Osteoblast (primary cell): ENCODE measurements at regions not wholly inside any gene's neighbourhood (a gene's known extent, or its start where the extent isn't known, plus 50 kb on each side); places are given as distances from the start of the nearest gene placed in this dataset.

Source experiments
- DNase-seq: peaks from one replicate; pipeline ENCODE4 v3.0.0; 2011; ENCODE audit warnings: low spot score, mixed read lengths; ENCODE audit not compliant: insufficient read length; ENCODE audit errors: missing footprints
- H2AFZ ChIP-seq: 2 replicates; pipeline ENCODE4 v1.6.0; 2011; ENCODE audit warnings: mild to moderate bottlenecking, low read length
- H3K27ac ChIP-seq: 2 replicates; pipeline ENCODE4 v1.5.1; 2011; ENCODE audit warnings: mild to moderate bottlenecking, low read depth, low read length, moderate library complexity
- H3K27me3 ChIP-seq: 2 replicates; pipeline ENCODE4 v1.6.0; 2012; ENCODE audit warnings: mild to moderate bottlenecking, control low read depth, inconsistent platforms, low read length, moderate library complexity; ENCODE audit not compliant: insufficient read depth
- H3K36me3 ChIP-seq: 2 replicates; pipeline ENCODE4 v1.5.1; 2011; ENCODE audit warnings: mild to moderate bottlenecking, low read length, control low read depth, moderate library complexity; ENCODE audit not compliant: insufficient read depth
- H3K4me1 ChIP-seq: 2 replicates; pipeline ENCODE4 v1.5.1; 2011; ENCODE audit warnings: mild to moderate bottlenecking, low read length, control low read depth, moderate library complexity; ENCODE audit not compliant: insufficient read depth
- H3K4me2 ChIP-seq: 2 replicates; pipeline ENCODE4 v1.6.0; 2011; ENCODE audit warnings: mild to moderate bottlenecking, low read length; ENCODE audit not compliant: insufficient read depth
- H3K4me3 ChIP-seq: fragments of 200-600 bp; sonication (generic); 3 replicates; pipeline ENCODE4 v1.5.1; 2012; ENCODE audit warnings: mild to moderate bottlenecking, low read length, inconsistent platforms; ENCODE audit not compliant: insufficient read depth
- H3K79me2 ChIP-seq: 2 replicates; pipeline ENCODE4 v1.6.0; 2012; ENCODE audit warnings: mild to moderate bottlenecking, low read length, control low read depth, inconsistent platforms; ENCODE audit not compliant: insufficient read depth
- H3K9me3 ChIP-seq: 2 replicates; pipeline ENCODE4 v1.5.1; 2011; ENCODE audit warnings: low read depth, low read length, control low read depth
- H4K20me1 ChIP-seq: 2 replicates; pipeline ENCODE4 v1.6.0; 2012; ENCODE audit warnings: mild to moderate bottlenecking, low read length, control low read depth; ENCODE audit not compliant: insufficient read depth
- CTCF ChIP-seq: IDR thresholded peaks from 2 replicates; pipeline ENCODE4 v1.5.1; 2011; ENCODE audit warnings: mild to moderate bottlenecking, low read depth, low read length, moderate library complexity; ENCODE audit errors: extremely low read depth

GRCh38 chr2:8592736-8593135 is 89.1 kb upstream of the ID2 start:
- no peak overlapping the region for H3K27ac ChIP-seq
- peaks cover 6% of the 10 kb centered on the region for H3K27me3 ChIP-seq
- H3K4me2 ChIP-seq: no peak overlapping the region
- H4K20me1 ChIP-seq: no peaks in the 10 kb centered on the region
- no peak for DNase-seq
- H2AFZ ChIP-seq: no peak overlapping the region
- H3K4me3 ChIP-seq: no peak overlapping the region
- no peaks in the 10 kb centered on the region for H3K79me2 ChIP-seq
- H3K36me3 ChIP-seq: no peaks in the 10 kb centered on the region
- no peak for TF ChIP-seq CTCF
- no peaks in the 10 kb centered on the region for H3K9me3 ChIP-seq
- peaks cover 8% of the 10 kb centered on the region for H3K4me1 ChIP-seq

GRCh38 chr2:8593243-8593642 is 88.6 kb upstream of the ID2 start:
- no peaks in the 10 kb centered on the region for H4K20me1 ChIP-seq
- no peak overlapping the region for H3K4me3 ChIP-seq
- no peak for TF ChIP-seq CTCF
- H3K27me3 ChIP-seq: peaks cover 6% of the 10 kb centered on the region
- H3K4me2 ChIP-seq: no peak overlapping the region
- no peak for DNase-seq
- H3K9me3 ChIP-seq: no peaks in the 10 kb centered on the region
- peaks cover 13% of the 10 kb centered on the region for H3K4me1 ChIP-seq
- no peak overlapping the region for H3K27ac ChIP-seq
- H3K36me3 ChIP-seq: no peaks in the 10 kb centered on the region
- no peak overlapping the region for H2AFZ ChIP-seq
- H3K79me2 ChIP-seq: no peaks in the 10 kb centered on the region

GRCh38 chr2:8594731-8595427 is 87.0 kb upstream of the ID2 start:
- no peak for TF ChIP-seq CTCF
- no peak overlapping the region for H3K4me3 ChIP-seq
- H3K9me3 ChIP-seq: no peaks in the 10 kb centered on the region
- peak; percentile 76 for DNase-seq
- no peak overlapping the region for H3K27ac ChIP-seq
- H3K4me1 ChIP-seq: peaks cover 14% of the 10 kb centered on the region
- H3K36me3 ChIP-seq: no peaks in the 10 kb centered on the region
- no peak overlapping the region for H2AFZ ChIP-seq
- no peaks in the 10 kb centered on the region for H4K20me1 ChIP-seq
- no peaks in the 10 kb centered on the region for H3K79me2 ChIP-seq
- no peaks in the 10 kb centered on the region for H3K27me3 ChIP-seq
- H3K4me2 ChIP-seq: no peak overlapping the region

- Histone ChIP-seq H3K36me3 (no peaks in the 10 kb centered on the region), H3K4me1 (peaks cover 14% of the 10 kb centered on the region), H2AFZ (no peak overlapping the region), H3K79me2 (no peaks in the 10 kb centered on the region), H3K4me3 (no peak overlapping the region), H3K9me3 (no peaks in the 10 kb centered on the region), H3K27me3 (no peaks in the 10 kb centered on the region), H3K4me2 (no peak overlapping the region), H3K27ac (no peak overlapping the region), H4K20me1 (no peaks in the 10 kb centered on the region)
- TF ChIP-seq CTCF: no peak
- peak; percentile 60 for DNase-seq
These were observed 86.4 kb upstream of the ID2 start for GRCh38 chr2:8595428-8595805.
